Activated gamma-delta T cell (primary cell): ENCODE measurements at regions not wholly inside any gene's neighbourhood (a gene's known extent, or its start where the extent isn't known, plus 50 kb on each side); places are given as distances from the start of the nearest gene placed in this dataset.

Source experiments
- DNase-seq: peaks from one replicate; lab custom pipeline; 2025; lab: John Stamatoyannopoulos, UW

- DNase-seq, result no peak
These were observed 701.8 kb upstream of the TENM3 start for GRCh38 chr4:181541396-181541795.

GRCh38 chr4:181548873-181549575, 694.2 kb upstream of the TENM3 start:
- no peak for DNase-seq

DNA sequence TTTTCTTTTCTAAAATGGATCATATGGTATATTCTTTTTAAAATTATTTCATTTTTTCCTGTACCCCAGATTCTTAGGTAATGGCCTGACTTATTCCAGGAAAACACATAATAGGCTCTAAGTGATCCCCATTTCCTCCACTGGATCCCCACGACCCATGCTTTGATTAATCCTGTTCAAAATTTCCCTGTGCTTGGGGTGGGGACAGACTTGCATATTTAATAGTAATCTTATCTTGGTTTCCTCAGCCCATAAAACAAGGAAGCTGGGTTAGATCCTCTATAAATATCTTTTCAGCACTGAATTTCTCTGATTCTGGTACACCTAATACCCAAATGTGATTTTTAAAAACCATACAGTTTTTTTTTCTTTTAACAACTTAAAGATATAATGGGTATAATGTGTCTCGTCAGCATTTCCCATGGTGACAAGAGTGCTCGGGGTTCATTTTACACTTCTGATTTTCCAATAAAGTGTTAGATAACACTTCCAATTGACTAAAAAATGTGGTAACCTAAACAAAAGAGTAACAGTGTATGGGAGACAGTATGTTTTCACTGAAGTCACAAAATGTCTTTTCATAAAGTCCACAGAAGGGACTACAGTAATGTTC, 693.5 kb upstream of the TENM3 start:
- no peak for DNase-seq

DNA sequence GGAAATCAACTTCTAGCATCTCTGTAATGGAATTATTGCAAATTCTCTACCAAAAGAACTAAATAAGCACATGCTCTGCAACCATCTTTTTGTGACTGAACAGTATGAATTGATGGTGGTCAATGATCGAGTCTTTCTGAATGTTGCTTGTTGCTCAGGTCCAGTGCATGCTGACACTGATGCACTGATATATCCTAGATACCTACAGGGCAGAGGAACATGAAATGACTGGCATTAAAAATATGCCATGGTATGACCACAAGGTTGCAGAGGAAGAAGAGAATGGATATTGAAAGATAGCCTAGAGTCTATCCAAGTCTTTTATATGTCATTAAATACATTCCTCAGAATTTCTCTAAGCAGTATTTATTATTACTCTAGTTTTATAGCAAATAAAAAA, 692.8 kb upstream of the TENM3 start:
- no peak for DNase-seq

DNA sequence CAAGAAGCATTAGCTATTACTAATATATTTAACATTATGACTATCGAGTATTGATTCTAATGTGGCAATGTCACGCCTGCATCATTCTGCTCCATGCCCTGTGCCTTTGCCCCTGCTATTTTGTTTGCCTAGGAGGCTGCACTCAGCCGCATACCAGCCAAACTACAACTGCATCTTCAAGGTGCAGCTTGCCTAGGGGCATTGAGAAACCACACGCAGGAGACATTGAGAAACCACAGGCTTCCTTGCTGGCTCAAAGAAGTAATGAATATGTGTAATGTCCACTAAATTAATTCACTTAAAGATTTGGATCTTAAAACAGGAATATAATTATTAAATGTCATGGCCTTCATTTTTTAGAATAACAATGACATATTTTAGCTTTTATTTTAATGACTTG, 683.6 kb upstream of the TENM3 start:
- DNase-seq, result no peak

DNA sequence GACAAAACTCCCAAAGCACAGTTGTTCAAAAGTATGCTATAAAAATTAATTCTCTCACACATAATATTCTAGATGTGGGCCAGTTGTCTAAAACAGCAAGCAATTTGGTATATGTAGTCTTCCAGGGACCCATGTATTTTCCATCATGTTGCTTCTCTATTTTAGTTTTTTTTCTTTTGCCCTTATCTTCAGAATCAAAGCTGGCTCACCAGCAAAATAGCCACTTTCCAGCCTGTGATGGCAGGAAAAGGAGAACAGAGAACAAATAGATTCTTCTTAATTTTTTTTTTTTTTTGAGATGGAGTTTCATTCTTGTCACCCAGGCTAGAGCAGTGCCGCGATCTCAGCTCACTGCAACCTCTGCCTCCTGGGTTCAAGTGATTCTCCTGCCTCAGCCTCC, 680.8 kb upstream of the TENM3 start:
- DNase-seq, result no peak

- DNase-seq, result no peak
These were observed 678.6 kb upstream of the TENM3 start for GRCh38 chr4:181564625-181565024.

- DNase-seq, result no peak
These were observed 676.7 kb upstream of the TENM3 start for GRCh38 chr4:181566490-181566889.

DNA sequence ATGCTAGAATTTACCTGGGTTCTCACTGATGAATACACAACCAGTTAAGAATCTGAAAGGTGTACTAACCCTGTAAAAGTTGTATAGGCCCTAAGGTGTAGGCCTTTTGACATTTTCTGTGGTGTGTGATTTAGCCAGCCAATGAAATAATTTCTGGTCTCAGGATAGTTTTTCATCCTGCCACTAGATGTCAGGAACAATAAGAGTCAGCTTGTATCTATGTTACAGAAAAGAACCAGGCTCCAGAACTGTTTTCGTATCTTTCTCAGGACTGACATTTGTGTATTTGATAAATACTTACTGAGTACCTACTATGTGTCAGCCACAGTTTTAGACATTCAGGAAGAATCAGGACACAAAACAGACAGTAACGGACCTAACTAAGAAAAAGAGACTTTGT, 673.6 kb upstream of the TENM3 start:
- DNase-seq, result no peak

DNA sequence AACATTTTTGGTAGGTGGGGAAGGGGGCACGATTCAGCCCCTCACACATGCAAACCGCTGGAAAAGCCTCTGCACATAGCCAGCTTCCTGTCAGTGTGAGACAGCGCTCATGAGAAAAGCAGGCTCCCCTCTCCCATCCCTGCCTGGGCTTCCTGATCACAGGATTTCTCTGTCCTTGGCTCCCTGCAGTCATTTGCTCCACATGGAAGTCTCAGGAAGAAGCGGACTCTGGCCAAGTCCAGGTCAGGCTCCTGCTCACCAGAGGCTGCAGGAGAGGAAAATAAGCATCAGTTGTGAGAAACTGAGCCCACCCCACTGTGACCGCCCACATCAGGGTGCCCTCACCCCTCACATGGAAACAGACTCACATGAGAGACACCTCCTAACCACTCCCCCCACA, 664.3 kb upstream of the TENM3 start:
- DNase-seq, result no peak

GRCh38 chr4:181579486-181579885, 663.7 kb upstream of the TENM3 start:
- DNase-seq, result no peak

- no peak for DNase-seq
These were observed 661.2 kb upstream of the TENM3 start for GRCh38 chr4:181581983-181582382.

DNA sequence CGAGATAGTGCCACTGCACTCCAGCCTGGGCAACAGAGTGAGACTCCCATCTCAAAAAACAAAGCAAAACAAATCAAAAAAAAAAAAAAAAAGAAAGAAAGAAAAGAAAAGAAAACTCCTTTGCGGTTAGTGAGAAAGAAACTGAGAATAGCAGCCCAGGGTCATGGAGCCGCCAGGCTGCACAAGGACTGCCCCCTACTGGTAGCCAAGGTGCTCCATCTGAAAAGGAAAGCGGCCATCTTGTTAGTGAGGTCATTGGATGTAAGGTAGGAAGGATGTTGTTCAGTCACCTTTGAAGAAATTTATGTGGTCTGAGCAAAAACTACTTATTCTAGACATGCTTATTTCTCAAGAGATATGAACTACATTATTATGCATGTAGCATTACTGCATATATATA, 660.6 kb upstream of the TENM3 start:
- DNase-seq, result no peak

DNA sequence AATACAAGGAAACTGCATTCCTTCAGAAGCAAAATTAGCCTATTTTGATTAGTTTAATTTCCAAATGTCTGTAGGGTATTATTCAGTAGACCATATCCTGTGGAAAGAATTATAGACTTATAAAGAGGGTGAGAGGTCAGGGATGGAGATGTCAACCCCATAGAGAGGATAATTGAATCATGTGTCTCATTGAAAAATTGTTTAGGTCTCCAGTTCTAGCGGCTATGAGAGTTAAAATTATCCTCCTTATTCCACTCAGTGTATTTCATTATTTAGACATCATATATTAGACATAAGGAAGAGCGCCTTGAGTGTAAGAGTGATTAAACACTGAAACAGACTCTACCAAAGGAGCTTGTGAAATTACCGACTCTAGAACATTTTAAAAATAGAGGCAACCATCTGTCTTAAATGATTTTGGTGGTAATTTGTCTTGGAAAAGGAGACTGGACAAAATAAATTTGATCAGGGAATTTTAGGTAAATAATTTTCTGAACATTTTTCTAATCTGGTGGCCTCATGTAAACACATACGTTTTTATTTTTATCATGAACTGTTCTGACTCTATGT, 654.4 kb upstream of the TENM3 start:
- DNase-seq, result no peak

- DNase-seq, result no peak
These were observed 650.9 kb upstream of the TENM3 start for GRCh38 chr4:181592221-181592745.

GRCh38 chr4:181593703-181594102, 649.5 kb upstream of the TENM3 start:
- DNase-seq, result no peak

DNA sequence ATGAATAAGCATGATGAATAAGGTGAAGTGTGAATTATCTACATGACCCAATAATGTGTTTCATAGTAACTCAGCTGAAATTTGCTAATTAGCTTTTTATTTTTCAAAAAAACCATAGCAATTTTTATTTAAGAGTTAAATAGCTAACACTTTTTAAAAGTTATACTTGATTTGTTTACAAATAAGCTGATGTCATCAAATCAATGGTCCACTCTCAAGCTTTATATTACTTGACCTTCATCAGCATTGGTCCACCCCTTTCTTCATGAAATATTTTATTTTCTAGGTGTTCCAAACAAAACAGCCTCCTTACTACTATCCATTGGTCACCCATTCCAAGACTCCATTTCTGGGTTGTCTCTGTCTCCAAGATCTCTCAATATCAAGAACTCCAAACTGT, 649.0 kb upstream of the TENM3 start:
- DNase-seq, result no peak

DNA sequence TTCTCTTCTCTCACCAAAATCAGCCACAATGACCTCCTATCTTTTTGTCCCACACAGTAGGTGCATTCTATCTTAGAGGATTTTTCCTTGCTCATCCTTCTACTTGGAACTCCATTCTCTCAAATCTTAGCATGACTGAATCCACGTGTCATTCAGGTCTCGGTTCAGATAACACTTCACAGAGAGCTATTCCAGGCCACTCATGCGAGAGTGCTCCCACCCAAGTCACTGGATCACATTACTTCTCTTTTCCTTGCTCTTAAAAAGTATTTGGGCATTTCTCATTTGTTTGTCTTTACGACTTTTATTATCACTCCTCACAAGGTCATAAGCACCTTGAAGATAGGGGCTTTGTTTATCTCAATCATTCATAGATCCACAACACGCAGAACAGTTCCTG, 647.5 kb upstream of the TENM3 start:
- DNase-seq, result no peak

DNA sequence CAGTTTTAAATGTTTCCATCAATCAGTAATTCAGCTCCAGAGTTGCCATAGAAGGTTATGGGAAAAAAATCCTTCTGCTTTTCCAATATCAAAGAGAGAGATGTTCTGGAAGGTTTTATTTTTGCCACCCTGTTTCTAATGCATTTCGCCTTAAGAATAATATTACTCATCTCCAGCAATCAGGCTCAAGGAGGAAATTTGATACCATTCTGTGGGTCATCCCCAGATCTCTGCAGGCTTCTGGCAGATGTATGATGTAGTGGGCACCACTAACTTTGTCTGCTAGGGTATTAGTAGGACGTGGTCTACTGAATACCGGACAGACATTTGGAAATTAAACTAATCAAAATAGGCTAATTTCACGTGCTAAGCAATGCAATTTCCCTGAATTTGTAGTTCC, 645.4 kb upstream of the TENM3 start:
- DNase-seq, result no peak

- DNase-seq, result no peak
These were observed 644.1 kb upstream of the TENM3 start for GRCh38 chr4:181599134-181599533.

- no peak for DNase-seq
These were observed 642.1 kb upstream of the TENM3 start for GRCh38 chr4:181601103-181601502.

DNA sequence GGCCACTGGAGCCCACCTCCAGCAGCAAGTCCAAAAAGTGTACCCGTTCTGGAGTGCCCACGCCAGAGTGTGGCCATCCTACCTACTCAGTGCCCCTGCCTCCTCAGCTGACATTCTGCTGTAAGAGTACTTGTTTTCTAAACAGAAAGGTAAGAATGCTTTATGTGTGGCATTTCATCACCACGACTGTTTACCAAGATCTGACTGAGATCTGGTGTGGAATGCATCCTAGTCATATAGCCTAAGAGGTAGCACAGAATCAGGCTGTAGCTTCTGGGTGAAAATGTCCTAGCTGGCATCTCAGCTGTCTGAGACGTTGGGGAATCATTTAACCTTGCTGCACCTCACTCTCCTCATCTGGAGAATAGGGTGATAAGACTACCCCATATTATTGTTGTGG, 638.7 kb upstream of the TENM3 start:
- DNase-seq, result no peak

DNA sequence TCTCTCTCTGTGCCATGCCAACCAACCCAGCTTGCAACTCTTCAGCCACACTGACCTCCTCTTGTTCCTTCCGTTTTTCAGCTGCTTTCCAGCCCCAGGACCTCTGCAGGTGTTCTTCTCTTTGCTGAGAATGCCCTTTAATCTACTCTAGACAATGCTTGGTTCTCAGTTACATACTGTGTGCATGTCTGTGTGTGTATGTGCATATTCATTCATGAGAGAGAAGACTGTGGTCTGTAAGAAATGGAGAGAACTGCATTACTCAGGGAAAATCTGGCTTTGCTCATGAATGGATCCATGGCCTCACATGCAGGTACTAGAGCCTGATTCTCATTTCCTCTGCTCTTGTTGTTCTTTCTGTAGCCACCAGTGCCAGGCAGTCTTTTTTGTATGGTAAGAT, 636.9 kb upstream of the TENM3 start:
- DNase-seq, result no peak

DNA sequence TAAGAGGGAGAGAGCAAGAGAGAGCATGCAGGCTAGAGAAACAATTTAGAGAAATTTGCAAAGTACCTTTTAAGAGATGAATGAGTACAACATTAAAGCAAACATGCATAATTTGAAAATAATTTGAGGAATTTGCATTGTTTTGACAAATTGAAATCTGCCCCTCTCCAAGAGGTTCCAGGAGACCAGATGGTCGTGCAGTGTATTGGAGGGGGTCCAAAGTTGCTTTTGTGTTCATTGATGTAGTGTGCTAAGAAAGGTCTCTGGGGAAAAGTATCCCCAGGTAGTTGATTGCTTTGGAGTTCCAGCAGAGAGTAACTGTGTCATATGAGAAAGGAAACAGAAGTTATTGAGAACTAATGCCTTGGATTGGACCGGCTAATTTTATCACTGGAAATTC, 635.0 kb upstream of the TENM3 start:
- no peak for DNase-seq
